HCT116 (cell line): ENCODE measurements at regions not wholly inside any gene's neighbourhood (a gene's known extent, or its start where the extent isn't known, plus 50 kb on each side); places are given as distances from the start of the nearest gene placed in this dataset.

Experiments
- ATAC-seq: fragments of 200-7000 bp; cut with Tn5 transposase; 2 replicates; pipeline ENCODE4 v1.9.1; 2020; ENCODE audit warnings: mild to moderate bottlenecking, moderate library complexity
- BruUV-seq: library from RNA; stranded (reverse); fragments of 400-500 nt; replicated peaks from 2 replicates; lab custom pipeline; 2021; lab: Mats Ljungman, UMichigan
- CTCF ChIA-PET: fragments of 300-600 bp; sonication (Branson Sonifier 250); formaldehyde crosslinking; loops from one replicate; lab custom pipeline; 2021; ENCODE audit warnings: antibody characterized with exemption; lab: Charles Lee
- POLR2A ChIA-PET: fragments of 300-600, 350-600 bp; sonication (Branson Sonifier 250); formaldehyde crosslinking; loops from one replicate; lab custom pipeline; 2021; ENCODE audit warnings: antibody characterized with exemption; lab: Charles Lee
- RAD21 ChIA-PET, 2 experiments: fragments of 300-600 bp; sonication (Branson Sonifier 250); formaldehyde crosslinking; loops; one replicate each; lab custom pipeline; 2023; ENCODE audit warnings: low total read pairs in 2 of 2; ENCODE audit not compliant: uncharacterized antibody in 2 of 2, unreplicated experiment in 2 of 2, low non-redundant PET in 1 of 2; lab: Charles Lee
- DNase-seq: peaks from one replicate; pipeline ENCODE4 v3.0.0-alpha.2; 2010; ENCODE audit warnings: low read depth, low spot score
- H2AFZ ChIP-seq: fragments of 200-600 bp; shearing (Covaris generic), sonication (generic); 2 replicates; pipeline ENCODE4 v1.6.1; 2017; ENCODE audit warnings: low read depth, mixed run types, mixed read lengths, antibody characterized with exemption, low read length; ENCODE audit not compliant: poor library complexity, severe bottlenecking
- H3K27ac ChIP-seq: 2 replicates; pipeline ENCODE4 v1.5.1; 2012; ENCODE audit warnings: low read depth, low read length
- H3K27me3 ChIP-seq: fragments of 200-600 bp; sonication (generic); 2 replicates; pipeline ENCODE4 v1.6.1; 2016; ENCODE audit warnings: mixed run types, low read length, mixed read lengths; ENCODE audit not compliant: insufficient read depth
- H3K36me3 ChIP-seq, 2 experiments: fragments of 200-500 bp in 1 of 2; fragments of 200-600 bp in 1 of 2; sonication (Bioruptor generic) in 1 of 2; sonication (generic) in 1 of 2; 2 replicates each; pipeline versions ENCODE4 v1.5.1 to v1.6.1; 2014 to 2016; ENCODE audit warnings: low read length in 2 of 2, inconsistent platforms in 1 of 2, mixed read lengths in 1 of 2, mixed run types in 1 of 2; ENCODE audit not compliant: insufficient read depth in 2 of 2, control insufficient read depth in 1 of 2
- H3K4me1 ChIP-seq, 2 experiments: fragments of 200-600 bp in 1 of 2; sonication (generic) in 1 of 2; 2 replicates each; pipeline versions ENCODE4 v1.5.1 to v1.6.1; 2012 to 2017; ENCODE audit warnings: low read length in 2 of 2, inconsistent platforms in 1 of 2, mild to moderate bottlenecking in 1 of 2, mixed read lengths in 1 of 2, mixed run types in 1 of 2, moderate library complexity in 1 of 2; ENCODE audit not compliant: insufficient read depth in 2 of 2, control insufficient read depth in 1 of 2
- H3K4me2 ChIP-seq: fragments of 200-600 bp; sonication (generic); 2 replicates; pipeline ENCODE4 v1.6.1; 2017; ENCODE audit warnings: mixed run types, low read length, mixed read lengths
- H3K4me3 ChIP-seq, 2 experiments: fragments of 200-600 bp in 1 of 2; sonication (generic) in 1 of 2; replicated peaks in 1 of 2; 2 replicates each; pipeline ENCODE4 v1.5.1; 2011 to 2016; ENCODE audit warnings: low read length in 2 of 2, control low read depth in 1 of 2, low read depth in 1 of 2, mild to moderate bottlenecking in 1 of 2, mixed read lengths in 1 of 2, mixed run types in 1 of 2
- H3K79me2 ChIP-seq: fragments of 200-600 bp; sonication (generic); 2 replicates; pipeline ENCODE4 v1.6.1; 2017; ENCODE audit warnings: mild to moderate bottlenecking, mixed run types, low read length, moderate library complexity, mixed read lengths; ENCODE audit not compliant: insufficient read depth
- H3K9ac ChIP-seq: fragments of 200-600 bp; sonication (generic); 2 replicates; pipeline ENCODE4 v1.6.1; 2016; ENCODE audit warnings: low read length, mixed read lengths
- H3K9me2 ChIP-seq: fragments of 200-600 bp; sonication (generic), shearing (Covaris generic); 2 replicates; pipeline ENCODE4 v1.6.1; 2017; ENCODE audit warnings: mixed run types, mild to moderate bottlenecking, moderate library complexity; ENCODE audit not compliant: insufficient read depth
- H3K9me3 ChIP-seq, 2 experiments: fragments of 200-500 bp in 1 of 2; fragments of 200-600 bp in 1 of 2; sonication (Bioruptor generic) in 1 of 2; sonication (generic) in 1 of 2; 2 replicates each; pipeline ENCODE4 v1.6.1; 2014 to 2017; ENCODE audit warnings: low read length in 2 of 2, mixed read lengths in 2 of 2, inconsistent platforms in 1 of 2, low read depth in 1 of 2, mild to moderate bottlenecking in 1 of 2, mixed run types in 1 of 2, moderate library complexity in 1 of 2; ENCODE audit not compliant: control insufficient read depth in 1 of 2, insufficient read depth in 1 of 2
- H4K20me1 ChIP-seq: fragments of 200-600 bp; sonication (generic), shearing (Covaris generic); 2 replicates; pipeline ENCODE4 v1.6.1; 2017; ENCODE audit warnings: mixed run types, mild to moderate bottlenecking, moderate library complexity; ENCODE audit not compliant: insufficient read depth
- CBX3 ChIP-seq: IDR thresholded peaks from 2 replicates; pipeline ENCODE4 v1.6.1; 2012; ENCODE audit warnings: low read depth
- EGR1 ChIP-seq: IDR thresholded peaks from 2 replicates; pipeline ENCODE4 v1.6.1; 2012; ENCODE audit warnings: low read depth
- EZH2 ChIP-seq: fragments of 200-600 bp; sonication (generic); IDR thresholded peaks from 2 replicates; pipeline ENCODE4 v1.6.1; 2017; ENCODE audit warnings: antibody characterized with exemption, mixed run types
- EZH2phosphoT487 ChIP-seq: fragments of 200-600 bp; IDR thresholded peaks from 2 replicates; pipeline ENCODE4 v1.6.1; 2018; ENCODE audit warnings: antibody characterized with exemption, borderline replicate concordance
- FOSL1 ChIP-seq: IDR thresholded peaks from 2 replicates; pipeline ENCODE4 v1.6.1; 2012; ENCODE audit warnings: low read depth
- RAD21 ChIP-seq: IDR thresholded peaks from 2 replicates; pipeline ENCODE4 v1.6.1; 2012; ENCODE audit warnings: low read depth, mild to moderate bottlenecking
- SIN3A ChIP-seq: IDR thresholded peaks from 2 replicates; pipeline ENCODE4 v1.6.1; 2012; ENCODE audit warnings: low read depth
- SP1 ChIP-seq: IDR thresholded peaks from 2 replicates; pipeline ENCODE4 v1.6.1; 2012; ENCODE audit warnings: low read depth
- SRF ChIP-seq: IDR thresholded peaks from 2 replicates; pipeline ENCODE4 v1.6.1; 2012; ENCODE audit warnings: low read depth
- TCF7L2 ChIP-seq: IDR thresholded peaks from 2 replicates; pipeline ENCODE4 v1.7.0; 2011; ENCODE audit warnings: borderline replicate concordance, inconsistent platforms; ENCODE audit not compliant: insufficient read depth, insufficient read length; ENCODE audit errors: extremely low read depth
- YY1 ChIP-seq: IDR thresholded peaks from 2 replicates; pipeline ENCODE4 v1.6.1; 2011; ENCODE audit warnings: low read length, low read depth, moderate library complexity, mild to moderate bottlenecking; ENCODE audit not compliant: insufficient replicate concordance; ENCODE audit errors: extremely low read depth
- ZNF274 ChIP-seq: fragments of 200-500 bp; sonication (Bioruptor generic); IDR thresholded peaks from 2 replicates; pipeline ENCODE4 v1.6.1; 2014; ENCODE audit warnings: mild to moderate bottlenecking, low read depth, low read length, inconsistent platforms
- intact Hi-C: fragments of 100-400 bp; cut with micrococcal nuclease; formaldehyde crosslinking; loops from 2 replicates; pipeline ENCODE4 v1.10.0; 2022
- TF ChIP-seq, protein P1 (sequence below): IDR thresholded peaks from 2 replicates; pipeline ENCODE4 v1.6.1; 2012
- TF ChIP-seq, protein P2 (sequence below): IDR thresholded peaks from 2 replicates; pipeline ENCODE4 v1.6.1; 2012; ENCODE audit warnings: low read depth
- TF ChIP-seq, protein P3 (sequence below): IDR thresholded peaks from 2 replicates; pipeline ENCODE4 v1.6.1; 2012
- TF ChIP-seq, protein P4 (sequence below), 3 experiments: fragments of 200-600 bp in 1 of 3; sonication (generic) in 1 of 3; IDR thresholded peaks in 2 of 3; conservative IDR thresholded peaks in 1 of 3; 2 replicates each; pipeline ENCODE4 v1.5.1; 2012 to 2017; ENCODE audit warnings: low read depth in 2 of 3, low read length in 2 of 3, antibody characterized with exemption in 1 of 3, borderline replicate concordance in 1 of 3, control low read depth in 1 of 3, mild to moderate bottlenecking in 1 of 3, mixed read lengths in 1 of 3, mixed run types in 1 of 3, moderate library complexity in 1 of 3; ENCODE audit not compliant: insufficient read depth in 1 of 3

DNA sequence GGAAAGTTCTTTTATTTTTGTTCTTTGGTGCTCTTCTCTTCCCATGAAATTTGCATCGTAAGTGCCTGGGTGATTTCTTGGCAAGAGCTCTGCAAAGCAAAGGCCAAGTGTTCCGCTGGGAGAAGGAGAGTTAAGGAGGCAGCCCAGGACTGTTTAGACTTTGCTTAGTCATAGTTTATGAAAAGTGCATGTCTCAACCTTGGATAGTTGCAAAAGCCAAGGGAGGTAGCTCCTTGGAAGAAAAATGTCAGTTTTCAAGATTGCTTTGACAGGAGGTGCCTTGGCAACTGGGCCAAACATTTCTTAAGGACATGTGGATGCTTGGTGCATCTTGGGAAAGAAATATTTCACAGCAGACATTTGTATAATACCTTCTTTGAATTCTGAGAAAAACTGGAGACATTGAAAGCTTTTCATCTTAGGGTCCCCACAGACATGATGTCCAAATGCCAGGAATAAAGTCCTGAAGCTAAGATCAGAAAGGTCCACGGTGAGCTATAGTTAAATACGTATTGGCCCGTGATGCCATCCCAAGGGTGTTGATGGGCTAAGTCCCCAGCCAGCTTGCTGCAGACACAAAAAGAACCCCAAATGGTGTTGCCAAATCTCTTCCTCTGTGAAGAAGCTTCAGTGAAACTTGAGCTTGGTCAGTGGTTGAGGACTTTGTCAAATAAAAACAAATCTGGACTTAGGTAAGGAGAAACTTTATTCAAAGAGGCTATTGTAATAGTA, 96.3 kb upstream of the THUMPD2 start:
- no peak overlapping the region for H3K27ac ChIP-seq
- no peaks in the 10 kb centered on the region for H3K79me2 ChIP-seq
- intact Hi-C loops: no loop called here
- H4K20me1 ChIP-seq: no peaks in the 10 kb centered on the region
- RAD21 ChIA-PET: no interaction called here
- CTCF ChIA-PET: no interaction called here
- H3K9ac ChIP-seq: no peak overlapping the region
- TF ChIP-seq SRF: no peak
- TF ChIP-seq EZH2phosphoT487: no peak
- TF ChIP-seq YY1: no peak
- no peak for TF ChIP-seq FOSL1
- TF ChIP-seq, protein P1, sequence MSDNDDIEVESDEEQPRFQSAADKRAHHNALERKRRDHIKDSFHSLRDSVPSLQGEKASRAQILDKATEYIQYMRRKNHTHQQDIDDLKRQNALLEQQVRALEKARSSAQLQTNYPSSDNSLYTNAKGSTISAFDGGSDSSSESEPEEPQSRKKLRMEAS: no peak
- TF ChIP-seq, protein P2, sequence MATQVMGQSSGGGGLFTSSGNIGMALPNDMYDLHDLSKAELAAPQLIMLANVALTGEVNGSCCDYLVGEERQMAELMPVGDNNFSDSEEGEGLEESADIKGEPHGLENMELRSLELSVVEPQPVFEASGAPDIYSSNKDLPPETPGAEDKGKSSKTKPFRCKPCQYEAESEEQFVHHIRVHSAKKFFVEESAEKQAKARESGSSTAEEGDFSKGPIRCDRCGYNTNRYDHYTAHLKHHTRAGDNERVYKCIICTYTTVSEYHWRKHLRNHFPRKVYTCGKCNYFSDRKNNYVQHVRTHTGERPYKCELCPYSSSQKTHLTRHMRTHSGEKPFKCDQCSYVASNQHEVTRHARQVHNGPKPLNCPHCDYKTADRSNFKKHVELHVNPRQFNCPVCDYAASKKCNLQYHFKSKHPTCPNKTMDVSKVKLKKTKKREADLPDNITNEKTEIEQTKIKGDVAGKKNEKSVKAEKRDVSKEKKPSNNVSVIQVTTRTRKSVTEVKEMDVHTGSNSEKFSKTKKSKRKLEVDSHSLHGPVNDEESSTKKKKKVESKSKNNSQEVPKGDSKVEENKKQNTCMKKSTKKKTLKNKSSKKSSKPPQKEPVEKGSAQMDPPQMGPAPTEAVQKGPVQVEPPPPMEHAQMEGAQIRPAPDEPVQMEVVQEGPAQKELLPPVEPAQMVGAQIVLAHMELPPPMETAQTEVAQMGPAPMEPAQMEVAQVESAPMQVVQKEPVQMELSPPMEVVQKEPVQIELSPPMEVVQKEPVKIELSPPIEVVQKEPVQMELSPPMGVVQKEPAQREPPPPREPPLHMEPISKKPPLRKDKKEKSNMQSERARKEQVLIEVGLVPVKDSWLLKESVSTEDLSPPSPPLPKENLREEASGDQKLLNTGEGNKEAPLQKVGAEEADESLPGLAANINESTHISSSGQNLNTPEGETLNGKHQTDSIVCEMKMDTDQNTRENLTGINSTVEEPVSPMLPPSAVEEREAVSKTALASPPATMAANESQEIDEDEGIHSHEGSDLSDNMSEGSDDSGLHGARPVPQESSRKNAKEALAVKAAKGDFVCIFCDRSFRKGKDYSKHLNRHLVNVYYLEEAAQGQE: no peak
- no peak for TF ChIP-seq CBX3
- TF ChIP-seq, protein P3, sequence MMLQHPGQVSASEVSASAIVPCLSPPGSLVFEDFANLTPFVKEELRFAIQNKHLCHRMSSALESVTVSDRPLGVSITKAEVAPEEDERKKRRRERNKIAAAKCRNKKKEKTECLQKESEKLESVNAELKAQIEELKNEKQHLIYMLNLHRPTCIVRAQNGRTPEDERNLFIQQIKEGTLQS: no peak
- TF ChIP-seq SP1: no peak
- no peak for TF ChIP-seq SIN3A
- TF ChIP-seq EZH2: no peak
- no peak for TF ChIP-seq RAD21
- no peak for TF ChIP-seq ZNF274
- TF ChIP-seq EGR1: no peak
- TF ChIP-seq, protein P4, sequence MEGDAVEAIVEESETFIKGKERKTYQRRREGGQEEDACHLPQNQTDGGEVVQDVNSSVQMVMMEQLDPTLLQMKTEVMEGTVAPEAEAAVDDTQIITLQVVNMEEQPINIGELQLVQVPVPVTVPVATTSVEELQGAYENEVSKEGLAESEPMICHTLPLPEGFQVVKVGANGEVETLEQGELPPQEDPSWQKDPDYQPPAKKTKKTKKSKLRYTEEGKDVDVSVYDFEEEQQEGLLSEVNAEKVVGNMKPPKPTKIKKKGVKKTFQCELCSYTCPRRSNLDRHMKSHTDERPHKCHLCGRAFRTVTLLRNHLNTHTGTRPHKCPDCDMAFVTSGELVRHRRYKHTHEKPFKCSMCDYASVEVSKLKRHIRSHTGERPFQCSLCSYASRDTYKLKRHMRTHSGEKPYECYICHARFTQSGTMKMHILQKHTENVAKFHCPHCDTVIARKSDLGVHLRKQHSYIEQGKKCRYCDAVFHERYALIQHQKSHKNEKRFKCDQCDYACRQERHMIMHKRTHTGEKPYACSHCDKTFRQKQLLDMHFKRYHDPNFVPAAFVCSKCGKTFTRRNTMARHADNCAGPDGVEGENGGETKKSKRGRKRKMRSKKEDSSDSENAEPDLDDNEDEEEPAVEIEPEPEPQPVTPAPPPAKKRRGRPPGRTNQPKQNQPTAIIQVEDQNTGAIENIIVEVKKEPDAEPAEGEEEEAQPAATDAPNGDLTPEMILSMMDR (IDR thresholded peaks at IDR 0.05 in 2 of 3, conservative IDR thresholded peaks at IDR 0.05 in 1 of 3; ENCODE audit: borderline replicate concordance in 1 of 3, insufficient read depth in 1 of 3, low read depth in 2 of 3, low read length in 2 of 3): no peak
- TF ChIP-seq TCF7L2: no peak
- H3K4me1 ChIP-seq: no peaks in the 10 kb centered on the region
- POLR2A ChIA-PET: no interaction called here
- no peak for ATAC-seq
- H3K9me2 ChIP-seq: no peaks in the 10 kb centered on the region
- no TSS peak for BruUV-seq
- no peaks in the 10 kb centered on the region for H3K27me3 ChIP-seq
- H3K36me3 ChIP-seq: no peaks in the 10 kb centered on the region
- no peak for DNase-seq
- no peak overlapping the region for H3K4me3 ChIP-seq
- no peak overlapping the region for H3K4me2 ChIP-seq
- H2AFZ ChIP-seq: no peak overlapping the region
- no peaks in the 10 kb centered on the region for H3K9me3 ChIP-seq
